ENCODE measurements at regions not wholly inside any gene's neighbourhood (a gene's known extent, or its start where the extent isn't known, plus 50 kb on each side); places are given as distances from the start of the nearest gene placed in this dataset.

- TF ChIP-seq, protein P1, sequence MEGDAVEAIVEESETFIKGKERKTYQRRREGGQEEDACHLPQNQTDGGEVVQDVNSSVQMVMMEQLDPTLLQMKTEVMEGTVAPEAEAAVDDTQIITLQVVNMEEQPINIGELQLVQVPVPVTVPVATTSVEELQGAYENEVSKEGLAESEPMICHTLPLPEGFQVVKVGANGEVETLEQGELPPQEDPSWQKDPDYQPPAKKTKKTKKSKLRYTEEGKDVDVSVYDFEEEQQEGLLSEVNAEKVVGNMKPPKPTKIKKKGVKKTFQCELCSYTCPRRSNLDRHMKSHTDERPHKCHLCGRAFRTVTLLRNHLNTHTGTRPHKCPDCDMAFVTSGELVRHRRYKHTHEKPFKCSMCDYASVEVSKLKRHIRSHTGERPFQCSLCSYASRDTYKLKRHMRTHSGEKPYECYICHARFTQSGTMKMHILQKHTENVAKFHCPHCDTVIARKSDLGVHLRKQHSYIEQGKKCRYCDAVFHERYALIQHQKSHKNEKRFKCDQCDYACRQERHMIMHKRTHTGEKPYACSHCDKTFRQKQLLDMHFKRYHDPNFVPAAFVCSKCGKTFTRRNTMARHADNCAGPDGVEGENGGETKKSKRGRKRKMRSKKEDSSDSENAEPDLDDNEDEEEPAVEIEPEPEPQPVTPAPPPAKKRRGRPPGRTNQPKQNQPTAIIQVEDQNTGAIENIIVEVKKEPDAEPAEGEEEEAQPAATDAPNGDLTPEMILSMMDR (IDR thresholded peaks at IDR 0.05): no peak
- TF ChIP-seq POLR2A (IDR thresholded peaks at IDR 0.05): no peak
Measured at GRCh38 chr18:3384664-3385563, 65.1 kb upstream of the TGIF1 start.

All from testis (tissue), 2 donors.